ENCODE measurements at regions not wholly inside any gene's neighbourhood (a gene's known extent, or its start where the extent isn't known, plus 50 kb on each side); places are given as distances from the start of the nearest gene placed in this dataset.

DNA sequence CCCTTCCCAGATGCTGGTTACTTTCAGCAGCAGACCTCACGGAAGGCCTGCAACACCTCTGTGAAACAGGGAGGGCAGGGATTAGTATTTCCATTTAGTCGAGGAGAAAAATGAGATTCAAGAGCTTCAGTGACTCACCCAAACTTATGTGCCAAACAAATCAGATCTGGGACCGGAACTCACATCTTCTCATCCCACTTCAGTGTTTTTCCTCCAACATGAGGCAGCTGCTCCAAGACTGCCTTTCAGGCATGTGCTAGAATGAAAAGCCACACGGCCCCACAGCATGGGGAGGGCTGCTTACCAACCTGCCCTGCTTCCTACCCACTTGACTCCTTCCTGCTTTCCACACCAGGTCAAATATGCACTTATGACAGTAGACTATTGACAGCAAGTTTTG lies 129.4 kb upstream of the SLC24A5 start:
- H3K9ac ChIP-seq (ENCODE audit: low read length), result no peak overlapping the region
- H3K9me3 ChIP-seq (ENCODE audit: low read length), result no peaks in the 10 kb centered on the region
- no peak overlapping the region for H3K4me2 ChIP-seq (ENCODE audit: low read length)
- no peak overlapping the region for H3K4me3 ChIP-seq (ENCODE audit: low read length)
- H3K27ac ChIP-seq (ENCODE audit: low read length), result no peak overlapping the region
- H3F3A ChIP-seq (ENCODE audit: insufficient read depth, low read length, poor library complexity, severe bottlenecking), result no peaks in the 10 kb centered on the region
- no peak overlapping the region for H2AFZ ChIP-seq (ENCODE audit: low read depth, low read length)
- no peaks in the 10 kb centered on the region for H3K27me3 ChIP-seq (ENCODE audit: insufficient read depth, low read depth, low read length)
- H3K79me2 ChIP-seq (replicated peaks; ENCODE audit: insufficient read depth, low read length), result no peaks in the 10 kb centered on the region
- H3K9me2 ChIP-seq (ENCODE audit: insufficient read depth, low read length), result no peaks in the 10 kb centered on the region
- H4K20me1 ChIP-seq (ENCODE audit: insufficient read depth), result no peaks in the 10 kb centered on the region
- TF ChIP-seq SMC3 (conservative IDR thresholded peaks at IDR 0.05; ENCODE audit: poor library complexity) (no peak), EP300 (conservative IDR thresholded peaks at IDR 0.05; ENCODE audit: poor library complexity, severe bottlenecking) (no peak), MXI1 (conservative IDR thresholded peaks at IDR 0.05; ENCODE audit: poor library complexity, severe bottlenecking) (no peak), EZH2 (IDR thresholded peaks at IDR 0.05; ENCODE audit: borderline replicate concordance, insufficient read depth, low read length, poor library complexity, severe bottlenecking) (no peak), TAF1 (IDR thresholded peaks at IDR 0.05; ENCODE audit: low read depth) (no peak), RAD21 (conservative IDR thresholded peaks at IDR 0.05) (no peak)
- TF ChIP-seq, protein P1, sequence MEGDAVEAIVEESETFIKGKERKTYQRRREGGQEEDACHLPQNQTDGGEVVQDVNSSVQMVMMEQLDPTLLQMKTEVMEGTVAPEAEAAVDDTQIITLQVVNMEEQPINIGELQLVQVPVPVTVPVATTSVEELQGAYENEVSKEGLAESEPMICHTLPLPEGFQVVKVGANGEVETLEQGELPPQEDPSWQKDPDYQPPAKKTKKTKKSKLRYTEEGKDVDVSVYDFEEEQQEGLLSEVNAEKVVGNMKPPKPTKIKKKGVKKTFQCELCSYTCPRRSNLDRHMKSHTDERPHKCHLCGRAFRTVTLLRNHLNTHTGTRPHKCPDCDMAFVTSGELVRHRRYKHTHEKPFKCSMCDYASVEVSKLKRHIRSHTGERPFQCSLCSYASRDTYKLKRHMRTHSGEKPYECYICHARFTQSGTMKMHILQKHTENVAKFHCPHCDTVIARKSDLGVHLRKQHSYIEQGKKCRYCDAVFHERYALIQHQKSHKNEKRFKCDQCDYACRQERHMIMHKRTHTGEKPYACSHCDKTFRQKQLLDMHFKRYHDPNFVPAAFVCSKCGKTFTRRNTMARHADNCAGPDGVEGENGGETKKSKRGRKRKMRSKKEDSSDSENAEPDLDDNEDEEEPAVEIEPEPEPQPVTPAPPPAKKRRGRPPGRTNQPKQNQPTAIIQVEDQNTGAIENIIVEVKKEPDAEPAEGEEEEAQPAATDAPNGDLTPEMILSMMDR (IDR thresholded peaks at IDR 0.05; ENCODE audit: poor library complexity, severe bottlenecking), result no peak
- TF ChIP-seq, protein P2, sequence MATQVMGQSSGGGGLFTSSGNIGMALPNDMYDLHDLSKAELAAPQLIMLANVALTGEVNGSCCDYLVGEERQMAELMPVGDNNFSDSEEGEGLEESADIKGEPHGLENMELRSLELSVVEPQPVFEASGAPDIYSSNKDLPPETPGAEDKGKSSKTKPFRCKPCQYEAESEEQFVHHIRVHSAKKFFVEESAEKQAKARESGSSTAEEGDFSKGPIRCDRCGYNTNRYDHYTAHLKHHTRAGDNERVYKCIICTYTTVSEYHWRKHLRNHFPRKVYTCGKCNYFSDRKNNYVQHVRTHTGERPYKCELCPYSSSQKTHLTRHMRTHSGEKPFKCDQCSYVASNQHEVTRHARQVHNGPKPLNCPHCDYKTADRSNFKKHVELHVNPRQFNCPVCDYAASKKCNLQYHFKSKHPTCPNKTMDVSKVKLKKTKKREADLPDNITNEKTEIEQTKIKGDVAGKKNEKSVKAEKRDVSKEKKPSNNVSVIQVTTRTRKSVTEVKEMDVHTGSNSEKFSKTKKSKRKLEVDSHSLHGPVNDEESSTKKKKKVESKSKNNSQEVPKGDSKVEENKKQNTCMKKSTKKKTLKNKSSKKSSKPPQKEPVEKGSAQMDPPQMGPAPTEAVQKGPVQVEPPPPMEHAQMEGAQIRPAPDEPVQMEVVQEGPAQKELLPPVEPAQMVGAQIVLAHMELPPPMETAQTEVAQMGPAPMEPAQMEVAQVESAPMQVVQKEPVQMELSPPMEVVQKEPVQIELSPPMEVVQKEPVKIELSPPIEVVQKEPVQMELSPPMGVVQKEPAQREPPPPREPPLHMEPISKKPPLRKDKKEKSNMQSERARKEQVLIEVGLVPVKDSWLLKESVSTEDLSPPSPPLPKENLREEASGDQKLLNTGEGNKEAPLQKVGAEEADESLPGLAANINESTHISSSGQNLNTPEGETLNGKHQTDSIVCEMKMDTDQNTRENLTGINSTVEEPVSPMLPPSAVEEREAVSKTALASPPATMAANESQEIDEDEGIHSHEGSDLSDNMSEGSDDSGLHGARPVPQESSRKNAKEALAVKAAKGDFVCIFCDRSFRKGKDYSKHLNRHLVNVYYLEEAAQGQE (IDR thresholded peaks at IDR 0.05; ENCODE audit: borderline replicate concordance), result no peak
- H3K36me3 ChIP-seq (ENCODE audit: insufficient read depth, low read length), result no peaks in the 10 kb centered on the region

DNA sequence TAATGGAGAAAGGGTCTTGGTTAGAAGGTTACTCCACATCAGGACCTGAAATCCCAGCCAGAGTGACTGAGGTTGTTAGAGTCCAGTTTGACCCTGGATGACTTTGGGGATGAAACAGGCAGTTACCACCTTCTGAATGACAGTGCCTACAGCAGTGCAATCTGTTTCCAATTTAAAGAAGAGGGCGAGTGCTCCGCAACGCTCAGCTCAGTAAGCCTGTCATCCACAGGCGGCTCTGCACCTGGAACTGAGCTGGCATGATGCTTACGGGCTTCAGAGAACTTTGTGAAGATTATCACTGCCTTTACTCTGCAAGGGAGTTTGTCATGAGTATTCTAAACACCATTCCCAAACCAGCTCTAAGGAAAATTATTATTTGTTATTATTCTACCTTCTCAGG lies 127.7 kb upstream of the SLC24A5 start:
- H2AFZ ChIP-seq (ENCODE audit: low read depth, low read length), result no peak overlapping the region
- no peak overlapping the region for H3K27ac ChIP-seq (ENCODE audit: low read length)
- H4K20me1 ChIP-seq (ENCODE audit: insufficient read depth), result no peaks in the 10 kb centered on the region
- H3K4me2 ChIP-seq (ENCODE audit: low read length), result no peak overlapping the region
- H3F3A ChIP-seq (ENCODE audit: insufficient read depth, low read length, poor library complexity, severe bottlenecking), result no peaks in the 10 kb centered on the region
- H3K9ac ChIP-seq (ENCODE audit: low read length), result no peak overlapping the region
- H3K79me2 ChIP-seq (replicated peaks; ENCODE audit: insufficient read depth, low read length), result no peaks in the 10 kb centered on the region
- no peak overlapping the region for H3K4me3 ChIP-seq (ENCODE audit: low read length)
- TF ChIP-seq RAD21 (conservative IDR thresholded peaks at IDR 0.05) (no peak), EZH2 (IDR thresholded peaks at IDR 0.05; ENCODE audit: borderline replicate concordance, insufficient read depth, low read length, poor library complexity, severe bottlenecking) (no peak), MXI1 (conservative IDR thresholded peaks at IDR 0.05; ENCODE audit: poor library complexity, severe bottlenecking) (no peak)
- H3K9me2 ChIP-seq (ENCODE audit: insufficient read depth, low read length), result no peaks in the 10 kb centered on the region
- no peaks in the 10 kb centered on the region for H3K9me3 ChIP-seq (ENCODE audit: low read length)
- H3K36me3 ChIP-seq (ENCODE audit: insufficient read depth, low read length), result no peaks in the 10 kb centered on the region
- no peaks in the 10 kb centered on the region for H3K27me3 ChIP-seq (ENCODE audit: insufficient read depth, low read depth, low read length)
